IPS DF 4.7 (cell line): ENCODE measurements at regions not wholly inside any gene's neighbourhood (a gene's known extent, or its start where the extent isn't known, plus 50 kb on each side); places are given as distances from the start of the nearest gene placed in this dataset.
"Not testable (repeated sequence)": the region's sequence is repeated elsewhere in the genome, so short reads cannot be mapped to it uniquely, and the experiment has no call there.

ENCODE experiments used
- DNase-seq: peaks from one replicate; pipeline ENCODE4 v3.0.0-alpha.2; 2013; ENCODE audit warnings: low spot score; ENCODE audit errors: extremely low read depth

DNA sequence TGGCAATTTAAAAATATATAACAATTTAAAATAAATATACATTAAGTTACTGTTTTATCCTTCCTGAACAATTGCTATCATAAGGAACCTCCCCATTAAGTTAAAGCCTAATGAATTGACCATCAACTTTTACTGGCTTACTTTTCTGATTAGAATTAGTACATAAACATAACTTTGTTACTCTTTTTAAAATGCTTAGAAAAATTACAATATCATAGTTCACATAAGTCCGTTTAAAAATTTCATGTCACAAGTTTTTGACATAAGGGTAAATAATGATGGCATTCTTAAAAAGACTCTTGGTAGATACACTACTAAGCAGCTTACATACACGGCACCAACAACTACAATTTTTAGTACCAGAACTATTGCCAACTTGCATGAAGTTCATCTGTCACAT, 1308.6 kb downstream of the FSCB start:
- DNase-seq: no peak

- peak; percentile 11 for DNase-seq
Observed at GRCh38 chr14:43184540-43184939, 1322.5 kb downstream of the FSCB start.

DNA sequence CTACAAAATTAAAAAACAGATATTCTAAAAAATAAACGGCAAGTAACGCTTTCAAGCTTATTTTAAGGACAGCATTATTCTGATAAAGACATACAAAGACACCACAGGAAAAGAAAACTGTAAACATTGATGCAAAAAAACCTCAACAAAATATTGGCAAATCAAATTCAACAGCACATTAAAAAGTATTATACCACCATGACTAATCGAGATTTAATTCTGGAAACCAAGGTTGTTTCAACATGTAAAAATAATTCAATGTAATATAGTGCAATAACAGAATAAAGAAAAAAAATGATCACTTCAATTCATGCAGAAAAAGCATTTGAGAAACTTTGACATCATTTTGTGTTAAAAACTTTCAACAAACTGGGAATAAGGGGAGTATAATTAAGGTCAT, 1323.2 kb downstream of the FSCB start:
- DNase-seq: no peak

DNA sequence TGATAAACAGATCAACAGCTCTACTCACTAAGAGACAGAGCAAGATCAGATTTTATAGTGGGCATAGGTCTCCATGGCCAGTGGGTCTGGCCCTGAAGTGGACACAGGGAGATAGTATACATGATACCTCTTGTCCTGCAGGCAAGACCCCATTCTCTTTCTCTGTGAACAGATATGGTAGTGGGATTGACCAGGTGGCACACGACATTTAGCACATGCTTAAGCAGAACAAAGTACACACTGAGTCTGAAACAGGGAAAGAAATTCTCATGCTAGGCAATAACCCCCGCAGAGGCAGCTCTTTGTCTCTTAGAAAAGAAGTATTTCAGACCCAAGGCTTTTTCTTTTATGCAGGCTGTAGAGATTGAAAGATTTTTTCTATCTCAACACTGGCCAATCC, 1331.2 kb downstream of the FSCB start:
- DNase-seq: no peak

DNA sequence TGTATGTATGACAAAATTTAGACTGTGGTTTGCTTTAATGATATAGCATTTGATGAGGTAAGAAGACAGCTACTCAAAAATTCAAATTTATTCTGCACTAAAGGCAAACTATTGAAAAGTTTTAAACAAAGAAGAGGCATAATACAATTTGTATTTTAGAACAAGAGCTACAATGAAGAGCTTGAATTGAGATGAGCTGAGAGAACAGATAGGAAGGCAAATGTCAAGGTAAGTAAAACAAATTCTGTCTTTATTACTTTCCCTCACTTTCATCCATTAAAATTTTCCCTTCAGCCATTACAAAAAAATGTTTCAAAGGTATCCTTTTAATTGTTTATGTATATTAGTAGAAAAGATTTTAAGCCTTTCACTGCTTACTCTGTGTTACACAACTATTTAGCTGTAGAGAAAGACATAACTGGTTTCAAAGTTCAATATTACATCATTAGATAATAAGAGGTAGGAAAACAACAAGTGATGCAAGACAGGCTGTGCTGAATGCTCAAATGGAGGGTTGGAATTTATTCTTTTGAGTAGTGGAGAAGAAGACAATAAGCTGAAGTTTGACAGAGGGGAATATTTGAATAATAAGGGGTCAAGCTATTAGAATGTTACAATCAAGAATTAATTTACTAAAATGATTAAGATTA, 1334.1 kb downstream of the FSCB start:
- DNase-seq: no peak

DNA sequence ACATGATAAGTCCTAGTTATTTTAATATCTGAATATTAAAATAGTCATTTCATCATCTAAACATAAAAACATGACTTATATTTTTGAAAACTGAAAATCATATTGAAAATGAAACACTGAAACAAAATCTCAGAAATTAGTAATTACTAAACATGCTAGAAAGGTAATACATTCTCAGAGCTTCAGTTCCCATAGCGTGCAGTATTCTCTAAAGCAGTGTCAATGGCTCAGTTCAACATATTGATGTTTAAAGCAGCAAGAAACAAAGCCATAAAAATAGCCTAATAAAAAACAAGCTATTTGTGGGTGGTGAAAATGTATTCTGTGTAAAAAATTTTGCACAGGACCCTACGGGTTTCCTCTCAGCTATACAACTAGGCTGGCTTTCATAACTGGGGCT, 1337.4 kb downstream of the FSCB start:
- DNase-seq: no peak

DNA sequence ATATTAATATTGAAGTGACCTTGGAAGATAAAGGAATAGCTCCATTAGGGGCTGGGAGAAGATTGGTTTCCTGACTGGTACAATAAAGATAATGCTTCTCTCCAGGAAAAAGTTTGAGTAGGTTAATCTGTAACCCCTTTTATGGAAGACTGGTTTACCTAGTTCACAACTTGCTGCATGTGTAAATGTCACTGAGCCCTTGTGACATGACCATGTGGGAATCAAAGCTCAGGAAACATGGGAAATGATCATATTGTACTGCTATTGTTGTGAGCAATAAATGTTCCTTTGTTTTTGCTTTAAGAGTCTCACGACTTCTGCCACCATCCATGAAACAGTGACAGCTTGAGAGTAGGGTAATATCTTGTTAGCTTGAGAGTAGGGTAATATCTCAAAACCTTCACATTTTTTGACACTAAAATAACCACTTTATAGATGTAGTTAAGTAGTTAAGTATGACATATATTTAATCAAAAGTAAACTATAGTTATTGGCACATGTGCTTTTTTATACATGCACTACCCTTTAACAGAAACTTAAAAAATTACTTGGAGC, 1338.6 kb downstream of the FSCB start:
- DNase-seq: no peak

DNA sequence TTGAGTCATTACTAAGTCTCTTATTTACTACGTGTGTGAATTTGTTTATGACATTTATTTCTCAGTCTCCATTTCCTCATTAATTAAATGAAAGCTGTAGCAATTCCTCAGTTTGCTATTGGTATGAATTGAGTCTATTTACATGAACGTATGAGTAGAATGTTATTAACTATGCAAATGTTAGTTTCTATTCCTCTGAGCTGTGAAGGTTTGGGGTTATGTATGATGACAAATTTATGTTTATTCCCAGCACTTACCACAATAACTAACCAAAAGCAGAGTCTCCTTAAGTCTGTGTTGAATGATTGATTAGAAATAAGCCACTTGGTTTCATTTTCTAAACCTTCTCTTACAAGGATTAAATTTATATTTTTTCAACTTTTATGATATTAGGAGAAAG, 1340.9 kb downstream of the FSCB start:
- DNase-seq: no peak

DNA sequence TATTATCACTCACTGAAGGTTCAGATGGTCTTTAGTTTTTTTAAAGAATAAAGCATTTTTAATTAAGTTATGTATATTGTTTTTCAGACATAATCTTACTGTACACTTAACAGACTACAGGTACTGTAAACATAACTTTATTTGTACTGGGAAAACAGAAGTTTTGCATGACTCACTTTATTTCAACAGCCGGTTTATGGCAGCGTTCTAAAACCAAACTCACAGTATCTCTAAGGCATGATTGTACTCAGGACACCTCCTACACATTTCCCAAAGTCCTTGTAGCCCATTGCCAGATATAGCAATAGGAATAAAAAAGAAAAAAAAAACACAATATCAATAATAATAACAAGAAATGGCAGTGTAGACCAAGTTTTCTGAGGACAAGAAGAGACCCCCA, 1341.4 kb downstream of the FSCB start:
- DNase-seq: no peak

- no peak for DNase-seq
Observed at GRCh38 chr14:43161477-43161876, 1345.6 kb downstream of the FSCB start.

GRCh38 chr14:43157661-43158060, 1349.4 kb downstream of the FSCB start:
- DNase-seq: no peak

DNA sequence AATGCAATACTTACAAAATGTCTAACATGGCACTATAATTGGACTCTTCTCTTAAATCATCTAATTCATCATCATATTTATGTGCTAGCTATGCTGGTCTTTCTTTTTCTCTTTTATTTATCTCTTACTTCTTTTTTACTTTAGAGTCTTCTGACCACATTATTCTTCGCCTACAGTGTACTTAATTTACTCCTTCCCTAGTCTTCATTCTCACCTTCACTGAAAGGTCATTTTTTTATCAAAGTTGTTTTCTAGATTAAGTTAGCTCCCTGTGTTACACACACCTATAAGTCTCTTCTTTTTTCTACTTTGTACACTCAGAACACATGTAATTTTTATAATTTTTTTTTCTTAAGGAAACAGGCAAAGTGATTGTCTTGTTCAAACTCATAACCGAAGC, 1351.2 kb downstream of the FSCB start:
- DNase-seq: no peak

DNA sequence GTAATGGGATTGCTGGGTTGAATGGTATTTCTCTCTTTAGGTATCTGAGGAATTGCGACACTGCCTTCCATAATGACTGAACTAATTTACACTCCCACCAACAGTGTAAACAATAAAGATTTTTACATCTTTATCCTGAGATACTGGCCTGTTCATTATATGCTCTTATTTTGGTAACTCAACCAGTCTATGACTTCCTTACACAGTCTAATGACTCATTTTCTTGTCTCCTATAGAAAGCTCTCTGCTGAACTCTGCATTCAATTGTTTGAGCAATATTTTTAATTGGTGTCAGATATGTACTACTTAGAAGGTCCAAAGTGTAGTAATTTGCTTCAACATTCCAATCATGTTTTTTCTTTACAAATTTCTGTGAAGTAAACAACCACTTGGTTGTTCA, 1351.8 kb downstream of the FSCB start:
- no peak for DNase-seq

DNA sequence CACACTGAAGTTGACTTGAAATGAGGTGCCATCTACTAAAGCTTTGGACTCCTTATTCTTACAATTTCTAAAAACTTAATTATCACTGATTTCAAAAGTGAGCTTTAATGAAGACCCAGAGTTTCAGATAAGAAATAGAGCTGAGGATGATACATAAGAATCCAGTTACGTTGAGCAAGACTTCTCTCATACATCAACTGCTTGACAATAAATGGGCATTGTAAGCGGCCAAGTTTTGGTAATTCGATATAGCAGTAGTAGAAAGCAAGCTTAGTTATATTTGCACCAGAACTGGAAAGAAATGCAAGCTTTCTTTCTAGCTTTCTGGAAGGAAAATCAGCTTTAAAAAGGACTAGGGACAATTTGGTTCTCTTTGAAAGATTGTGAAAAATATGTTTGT, 1359.6 kb downstream of the FSCB start:
- no peak for DNase-seq

DNA sequence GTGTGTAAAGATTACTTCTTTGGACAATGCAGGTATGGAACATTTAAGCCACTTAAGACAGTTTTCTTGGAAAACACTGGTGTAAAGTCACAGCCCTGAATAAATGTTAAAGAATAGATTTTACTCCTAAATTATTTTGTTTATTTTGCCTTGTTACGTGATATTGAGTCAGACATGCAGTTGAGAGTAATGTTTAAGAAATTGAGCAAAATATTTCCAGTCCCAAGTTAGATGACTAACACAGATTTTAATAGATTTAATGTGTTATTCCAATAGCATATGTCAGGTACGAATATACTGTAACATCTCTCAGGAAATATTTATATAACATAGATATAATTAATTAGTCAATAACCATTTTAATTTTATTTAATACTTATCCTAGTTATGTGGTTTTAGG, 1361.7 kb downstream of the FSCB start:
- DNase-seq: no peak

DNA sequence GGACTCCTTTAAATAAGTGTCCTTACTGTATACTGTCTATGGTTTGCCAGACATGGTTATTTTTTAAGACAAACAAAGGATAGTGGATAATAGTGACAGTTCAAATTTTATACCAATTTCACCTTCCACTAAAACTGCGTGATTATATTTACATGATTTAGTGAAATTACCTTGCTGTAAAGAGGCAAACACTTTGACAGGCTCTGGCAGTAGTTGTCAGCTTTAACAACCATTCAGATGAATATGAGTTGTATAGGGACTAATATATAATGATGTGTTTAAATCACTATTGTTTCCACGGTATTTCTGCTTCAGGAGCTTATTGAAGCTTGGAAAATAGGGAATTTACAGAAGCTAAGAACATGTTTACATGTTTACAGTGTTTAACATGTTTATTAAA, 1364.0 kb downstream of the FSCB start:
- DNase-seq: no peak

DNA sequence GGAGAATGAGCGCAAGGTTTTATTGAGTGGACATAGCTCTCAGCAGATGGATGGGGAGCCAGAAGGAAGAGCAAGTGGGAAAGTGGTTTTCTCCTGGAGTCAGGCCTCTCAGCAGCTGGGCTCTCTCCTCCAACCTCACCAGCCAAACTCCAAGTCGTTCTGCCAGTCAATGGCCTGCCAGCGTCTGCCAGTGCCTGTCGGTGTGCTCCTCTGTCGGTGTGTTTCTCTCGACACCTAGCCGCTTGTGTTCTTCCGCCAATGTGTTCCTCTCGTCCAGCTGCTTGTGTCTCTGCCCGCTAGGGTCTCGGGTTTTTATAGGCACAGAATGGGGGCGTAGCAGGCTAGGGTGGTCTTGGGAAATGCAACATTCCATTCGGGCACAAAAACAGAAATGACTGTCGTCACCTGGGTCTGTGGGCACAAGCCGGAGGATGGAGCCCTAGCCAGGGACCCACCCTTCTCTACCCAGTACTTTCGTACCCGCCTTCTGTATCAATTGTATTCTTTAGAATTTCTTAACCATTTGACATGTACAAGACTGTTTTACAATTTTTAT, 1365.4 kb downstream of the FSCB start:
- DNase-seq: no peak

DNA sequence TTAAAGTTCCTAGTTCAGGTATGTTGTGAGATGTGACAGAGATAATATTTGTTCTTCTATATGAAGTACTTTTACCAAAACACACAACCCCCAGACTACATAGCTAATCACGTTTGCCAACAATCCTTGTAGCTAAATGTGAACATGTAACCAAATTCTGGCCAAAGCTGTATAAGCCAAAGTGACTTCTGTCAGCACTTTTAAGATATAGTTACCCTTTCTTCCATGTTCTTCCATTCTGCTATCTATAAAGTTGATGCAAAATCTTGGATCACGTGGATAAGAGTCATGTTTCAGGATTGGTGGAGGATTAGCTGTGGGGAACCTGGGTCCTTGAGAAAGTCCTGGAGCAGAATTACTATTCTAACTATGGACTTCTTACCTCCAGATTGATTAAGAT, 1366.6 kb downstream of the FSCB start:
- no peak for DNase-seq

- no peak for DNase-seq
Observed at GRCh38 chr14:43135877-43136411, 1371.1 kb downstream of the FSCB start.

- DNase-seq: no peak
Observed at GRCh38 chr14:43132441-43132840, 1374.6 kb downstream of the FSCB start.

DNA sequence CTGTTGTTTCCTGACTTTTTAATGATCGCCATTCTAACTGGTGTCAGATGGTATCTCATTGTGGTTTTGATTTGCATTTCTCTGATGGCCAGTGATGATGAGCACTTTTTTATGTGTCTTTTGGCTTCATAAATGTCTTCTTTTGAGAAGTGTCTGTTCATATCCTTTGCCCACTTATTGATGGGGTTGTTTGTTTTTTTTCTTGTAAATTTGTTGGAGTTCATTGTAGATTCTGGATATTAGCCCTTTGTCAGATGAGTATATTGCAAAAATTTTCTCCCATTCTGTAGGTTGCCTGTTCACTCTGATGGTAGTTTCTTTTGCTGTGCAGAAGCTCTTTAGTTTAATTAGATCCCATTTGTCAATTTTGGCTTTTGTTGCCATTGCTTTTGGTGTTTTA, 1378.7 kb downstream of the FSCB start:
- not testable (repeated sequence) for DNase-seq

GRCh38 chr14:43127874-43128273, 1379.2 kb downstream of the FSCB start:
- not testable (repeated sequence) for DNase-seq

DNA sequence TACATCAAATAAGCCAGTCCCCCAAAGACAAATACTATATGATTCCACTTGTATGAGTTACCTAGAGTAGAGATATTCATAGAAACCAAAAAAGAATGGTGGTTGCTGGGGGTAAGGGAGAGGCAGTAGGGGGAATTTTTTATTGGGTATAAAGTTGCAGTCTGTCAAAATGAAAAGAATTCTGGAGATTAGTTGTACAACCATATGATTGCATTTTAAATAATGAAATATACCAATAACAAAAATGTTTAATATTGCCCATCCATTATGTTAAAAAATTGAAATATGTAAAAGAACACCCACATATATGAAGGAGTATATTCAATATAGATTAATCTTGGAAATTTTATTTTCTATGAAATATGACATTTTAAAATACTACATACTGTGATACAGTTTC, 1383.5 kb downstream of the FSCB start:
- no peak for DNase-seq
